ENCODE measurements at regions not wholly inside any gene's neighbourhood (a gene's known extent, or its start where the extent isn't known, plus 50 kb on each side); places are given as distances from the start of the nearest gene placed in this dataset.
"Not testable (repeated sequence)": the region's sequence is repeated elsewhere in the genome, so short reads cannot be mapped to it uniquely, and the experiment has no call there.

GRCh38 chr11:15841931-15842740 is 514.2 kb downstream of the SOX6 start:
- TF ChIP-seq CTCF (conservative IDR thresholded peaks at IDR 0.05; ENCODE audit: low read depth), result no peak
- H3K27ac ChIP-seq, result peak overlapping the region; percentile 60
- ChIA-PET POLR2A (ENCODE audit: low non-redundant PET) (no interaction called here), CTCF (interaction anchor here (0.6 to 0.7 kb wide), 2 partner anchors 14 to 1159 kb away, joined by 3 read pairs; no protein-coding TSS in a partner anchor)
- DNase-seq (ENCODE audit: low spot score), result no peak

- no peak for TF ChIP-seq CTCF (conservative IDR thresholded peaks at IDR 0.05; ENCODE audit: low read depth)
- POLR2A ChIA-PET (ENCODE audit: low non-redundant PET), result no interaction called here
- no peak overlapping the region for H3K27ac ChIP-seq
- DNase-seq (ENCODE audit: low spot score), result no peak
- CTCF ChIA-PET, result no interaction called here
Observed at GRCh38 chr11:15843309-15843872, 513.0 kb downstream of the SOX6 start.

GRCh38 chr11:15845261-15845660 is 511.1 kb downstream of the SOX6 start:
- ChIA-PET POLR2A (ENCODE audit: low non-redundant PET) (no interaction called here), CTCF (no interaction called here)
- TF ChIP-seq CTCF (conservative IDR thresholded peaks at IDR 0.05; ENCODE audit: low read depth), result no peak
- no peak for DNase-seq (ENCODE audit: low spot score)
- no peak overlapping the region for H3K27ac ChIP-seq

DNA sequence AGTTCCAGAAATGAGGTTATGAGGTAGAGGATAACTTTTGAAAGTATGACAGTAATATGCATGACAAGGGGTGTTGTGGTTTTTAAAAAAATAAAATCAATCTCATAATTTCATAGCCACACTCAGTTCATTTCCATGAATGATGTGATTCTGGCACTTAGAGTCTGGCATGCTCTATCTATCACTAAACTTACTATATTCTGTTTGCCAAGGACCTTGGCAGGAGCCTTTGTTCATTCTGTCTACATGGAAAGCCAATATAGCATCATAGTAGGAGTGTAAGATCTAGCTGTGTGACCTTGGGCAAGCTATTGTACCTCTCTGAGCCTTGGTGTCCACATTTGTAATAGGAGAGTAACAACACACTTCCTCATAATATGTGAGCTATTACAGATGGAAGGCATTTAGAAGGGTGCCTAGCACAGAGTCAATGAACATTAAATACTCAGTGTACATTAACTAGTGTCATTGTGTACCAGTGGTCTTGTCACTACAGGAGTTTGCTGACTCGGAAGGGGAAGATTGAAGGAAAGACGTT is 507.6 kb downstream of the SOX6 start:
- no peak overlapping the region for H3K27ac ChIP-seq
- POLR2A ChIA-PET (ENCODE audit: low non-redundant PET), result no interaction called here
- CTCF ChIA-PET, result interaction anchor here (0.6 to 0.7 kb wide), 2 partner anchors 28 to 196 kb away, joined by 3 to 4 read pairs; no protein-coding TSS in a partner anchor
- no peak for DNase-seq (ENCODE audit: low spot score)
- no peak for TF ChIP-seq CTCF (conservative IDR thresholded peaks at IDR 0.05; ENCODE audit: low read depth)

- TF ChIP-seq CTCF (conservative IDR thresholded peaks at IDR 0.05; ENCODE audit: low read depth), result no peak
- CTCF ChIA-PET, result interaction anchor here (0.6 to 0.8 kb wide), 3 partner anchors 197 to 764 kb away, joined by 3 to 4 read pairs (median 3); no protein-coding TSS in a partner anchor
- no peak overlapping the region for H3K27ac ChIP-seq
- POLR2A ChIA-PET (ENCODE audit: low non-redundant PET), result no interaction called here
- DNase-seq (ENCODE audit: low spot score), result no peak
Observed at GRCh38 chr11:15849257-15849656, 507.1 kb downstream of the SOX6 start.

GRCh38 chr11:15850335-15850734 is 506.0 kb downstream of the SOX6 start:
- H3K27ac ChIP-seq; POLR2A ChIA-PET (ENCODE audit: low non-redundant PET): not testable (repeated sequence)
- CTCF ChIA-PET, result interaction anchor here (0.7 kb wide), 1 partner anchor 31 kb away, joined by 3 read pairs; no protein-coding TSS in a partner anchor

GRCh38 chr11:15851051-15851498 is 505.3 kb downstream of the SOX6 start:
- ChIA-PET CTCF (no interaction called here), POLR2A (ENCODE audit: low non-redundant PET) (no interaction called here)
- no peak for DNase-seq (ENCODE audit: low spot score)
- no peak overlapping the region for H3K27ac ChIP-seq
- no peak for TF ChIP-seq CTCF (conservative IDR thresholded peaks at IDR 0.05; ENCODE audit: low read depth)

More at GRCh38 chr11:15850335-15850734, 506.0 kb downstream of the SOX6 start:
- DNase-seq (ENCODE audit: low spot score), result not testable (repeated sequence)

All from RWPE1 (cell line).